GM23338 (cell line): ENCODE measurements at regions not wholly inside any gene's neighbourhood (a gene's known extent, or its start where the extent isn't known, plus 50 kb on each side); places are given as distances from the start of the nearest gene placed in this dataset.

ENCODE experiments used
- ATAC-seq: fragments of 200-7000 bp; cut with Tn5 transposase; 3 replicates; pipeline ENCODE4 v1.9.1; 2020
- DNase-seq: peaks from one replicate; pipeline ENCODE4 v3.0.0-alpha.2; 2015; ENCODE audit warnings: low spot score
- H2AFZ ChIP-seq: fragments of 200-600 bp; sonication (generic); 2 replicates; pipeline ENCODE4 v1.8.0; 2016; ENCODE audit warnings: antibody characterized with exemption, mild to moderate bottlenecking, moderate library complexity
- H3F3A ChIP-seq: fragments of 200-600 bp; sonication (generic); replicated peaks from 2 replicates; pipeline ENCODE4 v1.8.0; 2017; ENCODE audit warnings: antibody characterized with exemption, mixed run types, low read depth
- H3K27ac ChIP-seq: fragments of 200-600 bp; sonication (generic); 2 replicates; pipeline ENCODE4 v1.6.1; 2016; ENCODE audit warnings: low read depth
- H3K27me3 ChIP-seq: fragments of 200-600 bp; sonication (generic); 2 replicates; pipeline ENCODE4 v1.8.0; 2016; ENCODE audit warnings: mild to moderate bottlenecking, mixed run types, moderate library complexity; ENCODE audit not compliant: insufficient read depth
- H3K36me3 ChIP-seq: fragments of 200-600 bp; sonication (generic); 2 replicates; pipeline ENCODE4 v1.8.0; 2016; ENCODE audit warnings: mild to moderate bottlenecking; ENCODE audit not compliant: insufficient read depth
- H3K4me1 ChIP-seq: fragments of 200-600 bp; sonication (generic); 2 replicates; pipeline ENCODE4 v1.8.0; 2016; ENCODE audit warnings: mild to moderate bottlenecking, moderate library complexity; ENCODE audit not compliant: insufficient read depth
- H3K4me2 ChIP-seq: fragments of 200-600 bp; sonication (generic); 2 replicates; pipeline ENCODE4 v1.7.1; 2017; ENCODE audit warnings: mixed run types
- H3K4me3 ChIP-seq: fragments of 200-600 bp; sonication (generic); 2 replicates; pipeline ENCODE4 v1.6.1; 2016; ENCODE audit warnings: mixed run types
- H3K79me2 ChIP-seq: fragments of 200-600 bp; sonication (generic); replicated peaks from 2 replicates; pipeline ENCODE4 v1.8.0; 2017; ENCODE audit warnings: mild to moderate bottlenecking; ENCODE audit not compliant: insufficient read depth
- H3K9me2 ChIP-seq: fragments of 200-600 bp; sonication (generic); 2 replicates; pipeline ENCODE4 v1.8.0; 2017; ENCODE audit not compliant: insufficient read depth
- H4K20me1 ChIP-seq: fragments of 200-600 bp; sonication (generic); replicated peaks from 2 replicates; pipeline ENCODE4 v1.8.0; 2017; ENCODE audit warnings: mild to moderate bottlenecking; ENCODE audit not compliant: insufficient read depth
- H3K27ac Mint-ChIP-seq: 2 replicates; pipeline ENCODE4 v1.8.0; 2020; ENCODE audit warnings: inconsistent platforms, mild to moderate bottlenecking, moderate library complexity, mixed read lengths
- H3K27me3 Mint-ChIP-seq: 3 replicates; pipeline ENCODE4 v1.8.0; 2022; ENCODE audit warnings: low read depth, mild to moderate bottlenecking, moderate library complexity, mixed read lengths, inconsistent platforms; ENCODE audit not compliant: insufficient read depth, poor library complexity
- H3K36me3 Mint-ChIP-seq: 3 replicates; pipeline ENCODE4 v1.8.0; 2021; ENCODE audit warnings: low read depth, mild to moderate bottlenecking, inconsistent platforms, moderate library complexity, mixed read lengths
- H3K4me1 Mint-ChIP-seq: 3 replicates; pipeline ENCODE4 v1.8.0; 2020; ENCODE audit warnings: mild to moderate bottlenecking, inconsistent platforms, mixed read lengths
- H3K4me3 Mint-ChIP-seq: 3 replicates; pipeline ENCODE4 v1.8.0; 2021; ENCODE audit warnings: moderate library complexity, mild to moderate bottlenecking, inconsistent platforms, mixed read lengths
- H3K9me3 Mint-ChIP-seq: 3 replicates; pipeline ENCODE4 v1.8.0; 2020; ENCODE audit warnings: moderate library complexity, mild to moderate bottlenecking, inconsistent platforms, mixed read lengths
- CREB1 ChIP-seq: fragments of 250-450 bp; sonication (Bioruptor Pico); IDR thresholded peaks from 2 replicates; pipeline ENCODE4 v1.5.0; 2020; ENCODE audit warnings: low read depth, mild to moderate bottlenecking, moderate library complexity
- CTCF ChIP-seq, 2 experiments: fragments of 200-600 bp in 1 of 2; sonication (generic) in 1 of 2; conservative IDR thresholded peaks; 2 replicates each; pipeline versions ENCODE4 v1.5.1 to v1.6.1; 2016 to 2017; ENCODE audit warnings: antibody characterized with exemption in 2 of 2, low read depth in 2 of 2, mild to moderate bottlenecking in 2 of 2, moderate library complexity in 1 of 2
- ETS1 ChIP-seq: IDR thresholded peaks from 2 replicates; pipeline ENCODE4 v1.6.1; 2016; ENCODE audit warnings: antibody characterized with exemption
- EZH2 ChIP-seq: fragments of 200-600 bp; sonication (generic); IDR thresholded peaks from one replicate; pipeline ENCODE4 v1.8.0; 2017; ENCODE audit warnings: antibody characterized with exemption, mild to moderate bottlenecking, low read depth; ENCODE audit not compliant: unreplicated experiment
- EZH2phosphoT487 ChIP-seq: fragments of 200-600 bp; sonication (generic); IDR thresholded peaks from one replicate; pipeline ENCODE4 v1.8.1; 2018; ENCODE audit warnings: antibody characterized with exemption; ENCODE audit not compliant: unreplicated experiment
- JUNB ChIP-seq: IDR thresholded peaks from one replicate; pipeline ENCODE4 v1.6.1; 2016; ENCODE audit warnings: antibody characterized with exemption; ENCODE audit not compliant: unreplicated experiment
- NANOG ChIP-seq: IDR thresholded peaks from 2 replicates; pipeline ENCODE4 v1.6.1; 2016; ENCODE audit warnings: antibody characterized with exemption, borderline replicate concordance
- POLR2AphosphoS5 ChIP-seq: IDR thresholded peaks from 2 replicates; pipeline ENCODE4 v1.6.1; 2016; ENCODE audit warnings: antibody characterized with exemption, low read depth
- REST ChIP-seq: IDR thresholded peaks from one replicate; pipeline ENCODE4 v1.6.1; 2018; ENCODE audit warnings: antibody characterized with exemption; ENCODE audit not compliant: unreplicated experiment
- STAT1 ChIP-seq: IDR thresholded peaks from one replicate; pipeline ENCODE4 v1.6.1; 2016; ENCODE audit warnings: antibody characterized with exemption; ENCODE audit not compliant: unreplicated experiment
- ZNF114 ChIP-seq: fragments of 250-450 bp; sonication (Bioruptor Pico); IDR thresholded peaks from 2 replicates; pipeline ENCODE4 v1.5.0; 2020; ENCODE audit warnings: mild to moderate bottlenecking, moderate library complexity
- ZNF331 ChIP-seq: fragments of 250-450 bp; sonication (Bioruptor Pico); IDR thresholded peaks from 2 replicates; pipeline ENCODE4 v1.5.0; 2020; ENCODE audit warnings: low read depth, mild to moderate bottlenecking, moderate library complexity
- ZNF462 ChIP-seq: fragments of 250-450 bp; sonication (Bioruptor Pico); IDR thresholded peaks from 2 replicates; pipeline ENCODE4 v1.5.0; 2020; ENCODE audit warnings: mild to moderate bottlenecking, moderate library complexity

- Histone ChIP-seq H2AFZ (no peak overlapping the region), H3K79me2 (no peaks in the 10 kb centered on the region), H4K20me1 (no peaks in the 10 kb centered on the region), H3K4me2 (no peak overlapping the region), H3K27me3 (no peaks in the 10 kb centered on the region), H3K27ac (no peak overlapping the region), H3K4me1 (no peaks in the 10 kb centered on the region), H3F3A (no peaks in the 10 kb centered on the region), H3K4me3 (no peak overlapping the region), H3K36me3 (no peaks in the 10 kb centered on the region), H3K9me2 (peaks cover 9% of the 10 kb centered on the region)
- ATAC-seq (no peak), DNase-seq (no peak)
- Mint-ChIP-seq H3K27me3 (peaks cover 4% of the 10 kb centered on the region), H3K27ac (no peak overlapping the region), H3K4me3 (no peak overlapping the region), H3K4me1 (peaks cover 9% of the 10 kb centered on the region), H3K9me3 (no peaks in the 10 kb centered on the region), H3K36me3 (no peaks in the 10 kb centered on the region)
- TF ChIP-seq ETS1 = no peak
- TF ChIP-seq EZH2 = no peak
- no peak for TF ChIP-seq ZNF114
- no peak for TF ChIP-seq JUNB
- TF ChIP-seq CTCF (conservative IDR thresholded peaks at IDR 0.05; ENCODE audit: low read depth in 2 of 2) = no peak
- no peak for TF ChIP-seq NANOG
- TF ChIP-seq ZNF331 (CRISPR knock-in tag) = no peak
- no peak for TF ChIP-seq ZNF462 (CRISPR knock-in tag)
- TF ChIP-seq REST = no peak
- no peak for TF ChIP-seq EZH2phosphoT487
- TF ChIP-seq POLR2AphosphoS5 = no peak
- TF ChIP-seq CREB1 (CRISPR knock-in tag) = no peak
- no peak for TF ChIP-seq STAT1
These were observed 104.4 kb upstream of the PLET1 start for GRCh38 chr11:112364962-112365481.
